HL-60 (cell line): ENCODE measurements at regions not wholly inside any gene's neighbourhood (a gene's known extent, or its start where the extent isn't known, plus 50 kb on each side); places are given as distances from the start of the nearest gene placed in this dataset.

Experiments
- CTCF ChIP-seq: IDR thresholded peaks from one replicate; pipeline ENCODE4 v1.5.1; 2011; ENCODE audit warnings: low read length, control low read depth, inconsistent platforms; ENCODE audit not compliant: insufficient read depth
- GABPA ChIP-seq: IDR thresholded peaks from 2 replicates; pipeline ENCODE4 v1.6.1; 2012; ENCODE audit warnings: low read depth
- POLR2AphosphoS5 ChIP-seq: IDR thresholded peaks from 2 replicates; pipeline ENCODE4 v1.6.1; 2012; ENCODE audit warnings: low read depth
- REST ChIP-seq: IDR thresholded peaks from 2 replicates; pipeline ENCODE4 v1.6.1; 2012; ENCODE audit warnings: low read depth; ENCODE audit not compliant: insufficient replicate concordance
- SPI1 ChIP-seq: IDR thresholded peaks from 2 replicates; pipeline ENCODE4 v1.6.1; 2012; ENCODE audit warnings: low read depth, mild to moderate bottlenecking, borderline replicate concordance

GRCh38 chr2:240238201-240238600 lies 97.7 kb upstream of the OTOS start:
- TF ChIP-seq CTCF (no peak), GABPA (no peak), POLR2AphosphoS5 (no peak), REST (no peak), SPI1 (no peak)
